Neural crest cell (in vitro differentiated cells): ENCODE measurements at regions not wholly inside any gene's neighbourhood (a gene's known extent, or its start where the extent isn't known, plus 50 kb on each side); places are given as distances from the start of the nearest gene placed in this dataset.
"Not testable (repeated sequence)": the region's sequence is repeated elsewhere in the genome, so short reads cannot be mapped to it uniquely, and the experiment has no call there.

Experiments
- DNase-seq: peaks from one replicate; pipeline ENCODE4 v3.0.0; 2021; ENCODE audit warnings: low read depth, mixed read lengths, low spot score
- H3K27ac Mint-ChIP-seq: one replicate; pipeline ENCODE4 v1.8.0; 2021; ENCODE audit warnings: mild to moderate bottlenecking, mixed read lengths; ENCODE audit not compliant: unreplicated experiment
- H3K27me3 Mint-ChIP-seq: 2 replicates; pipeline ENCODE4 v1.8.0; 2021; ENCODE audit warnings: low read depth, mild to moderate bottlenecking, mixed read lengths
- H3K36me3 Mint-ChIP-seq: 2 replicates; pipeline ENCODE4 v1.8.0; 2021; ENCODE audit warnings: low read depth, mild to moderate bottlenecking, mixed read lengths
- H3K4me1 Mint-ChIP-seq: 2 replicates; pipeline ENCODE4 v1.8.0; 2021; ENCODE audit warnings: mixed read lengths
- H3K4me3 Mint-ChIP-seq: one replicate; pipeline ENCODE4 v1.8.0; 2021; ENCODE audit warnings: mild to moderate bottlenecking, mixed read lengths
- H3K9me3 Mint-ChIP-seq: 2 replicates; pipeline ENCODE4 v1.8.0; 2021; ENCODE audit warnings: mixed read lengths
- CTCF ChIP-seq: fragments of 200-600 bp; sonication (generic); conservative IDR thresholded peaks from 2 replicates; pipeline ENCODE4 v1.5.0; 2021; ENCODE audit warnings: antibody characterized with exemption, mild to moderate bottlenecking

GRCh38 chr18:21963336-21963735 is 206.1 kb upstream of the GATA6 start:
- TF ChIP-seq CTCF: no peak
- Mint-ChIP-seq H3K9me3 (no peaks in the 10 kb centered on the region), H3K4me3 (no peak overlapping the region), H3K4me1 (no peaks in the 10 kb centered on the region), H3K27me3 (peaks cover 4% of the 10 kb centered on the region), H3K36me3 (no peaks in the 10 kb centered on the region), H3K27ac (no peak overlapping the region)
- DNase-seq: no peak

- H3K36me3 Mint-ChIP-seq: no peaks in the 10 kb centered on the region
- H3K27ac Mint-ChIP-seq: no peak overlapping the region
- no peak for TF ChIP-seq CTCF
- H3K9me3 Mint-ChIP-seq: no peaks in the 10 kb centered on the region
- no peaks in the 10 kb centered on the region for H3K27me3 Mint-ChIP-seq
- no peak overlapping the region for H3K4me3 Mint-ChIP-seq
- DNase-seq: no peak
- H3K4me1 Mint-ChIP-seq: no peaks in the 10 kb centered on the region
Observed at GRCh38 chr18:21968338-21968737, 201.1 kb upstream of the GATA6 start.

- Mint-ChIP-seq H3K4me3 (no peak overlapping the region), H3K27ac (no peak overlapping the region), H3K36me3 (no peaks in the 10 kb centered on the region), H3K9me3 (no peaks in the 10 kb centered on the region), H3K27me3 (no peaks in the 10 kb centered on the region), H3K4me1 (no peaks in the 10 kb centered on the region)
- no peak for DNase-seq
- TF ChIP-seq CTCF: no peak
Observed at GRCh38 chr18:21972281-21972680, 197.1 kb upstream of the GATA6 start.

- not testable (repeated sequence) for H3K27ac Mint-ChIP-seq, DNase-seq, H3K36me3 Mint-ChIP-seq, H3K9me3 Mint-ChIP-seq, H3K4me3 Mint-ChIP-seq, H3K27me3 Mint-ChIP-seq
- peaks cover 13% of the 10 kb centered on the region for H3K4me1 Mint-ChIP-seq
Observed at GRCh38 chr18:21975954-21976353, 193.4 kb upstream of the GATA6 start.

- no peak for TF ChIP-seq CTCF
- peaks cover 13% of the 10 kb centered on the region for H3K4me1 Mint-ChIP-seq
- no peaks in the 10 kb centered on the region for H3K27me3 Mint-ChIP-seq
- H3K4me3 Mint-ChIP-seq: no peak overlapping the region
- H3K36me3 Mint-ChIP-seq: no peaks in the 10 kb centered on the region
- DNase-seq: no peak
- H3K9me3 Mint-ChIP-seq: no peaks in the 10 kb centered on the region
- H3K27ac Mint-ChIP-seq: no peak overlapping the region
Observed at GRCh38 chr18:21978546-21979170, 190.7 kb upstream of the GATA6 start.

- H3K9me3 Mint-ChIP-seq: no peaks in the 10 kb centered on the region
- no peak for TF ChIP-seq CTCF
- H3K4me3 Mint-ChIP-seq: no peak overlapping the region
- H3K27me3 Mint-ChIP-seq: no peaks in the 10 kb centered on the region
- H3K4me1 Mint-ChIP-seq: peaks cover 13% of the 10 kb centered on the region
- H3K27ac Mint-ChIP-seq: no peak overlapping the region
- H3K36me3 Mint-ChIP-seq: no peaks in the 10 kb centered on the region
- no peak for DNase-seq
Observed at GRCh38 chr18:21979171-21979560, 190.2 kb upstream of the GATA6 start.
